Endothelial cell of umbilical vein (primary cell): ENCODE measurements at regions not wholly inside any gene's neighbourhood (a gene's known extent, or its start where the extent isn't known, plus 50 kb on each side); places are given as distances from the start of the nearest gene placed in this dataset.

Source experiments
- BruUV-seq: library from RNA; stranded (reverse); fragments of 400-500 nt; replicated peaks from 2 replicates; lab custom pipeline; 2021; lab: Mats Ljungman, UMichigan
- CTCF ChIA-PET: fragments of 300-600, 350-600 bp; sonication (Branson Sonifier 250); formaldehyde crosslinking; loops from one replicate; lab custom pipeline; 2021; ENCODE audit warnings: antibody characterized with exemption, inconsistent platforms; lab: Charles Lee
- POLR2A ChIA-PET: fragments of 300-600, 350-600 bp; sonication (Branson Sonifier 250); formaldehyde crosslinking; loops from one replicate; lab custom pipeline; 2021; ENCODE audit warnings: antibody characterized with exemption, inconsistent platforms; lab: Charles Lee
- DNase-seq: peaks from one replicate; pipeline ENCODE4 v3.0.0-alpha.2; 2011; ENCODE audit warnings: low read depth, low spot score
- FAIRE-seq: peaks from 2 replicates; lab custom pipeline; 2011; peaks lifted over from hg19 to GRCh38; lab: Jason Lieb, UNC
- H2AFZ ChIP-seq: 2 replicates; pipeline ENCODE4 v1.6.0; 2012; ENCODE audit warnings: low read depth, low read length, control low read depth, inconsistent platforms
- H3K27ac ChIP-seq: 2 replicates; pipeline ENCODE4 v1.5.1; 2011; ENCODE audit warnings: low read depth, mild to moderate bottlenecking, control low read depth, low read length, moderate library complexity; ENCODE audit not compliant: insufficient read depth
- H3K27me3 ChIP-seq, 2 experiments: 2 replicates each; pipeline versions ENCODE4 v1.6.0 to v1.6.1; 2011; ENCODE audit warnings: low read length in 2 of 2, mixed read lengths in 1 of 2; ENCODE audit not compliant: control insufficient read depth in 2 of 2, insufficient read depth in 2 of 2
- H3K36me3 ChIP-seq, 2 experiments: 2 replicates in 1 of 2; 3 replicates in 1 of 2; pipeline ENCODE4 v1.5.1; 2011; ENCODE audit warnings: low read length in 2 of 2, mild to moderate bottlenecking in 1 of 2, moderate library complexity in 1 of 2; ENCODE audit not compliant: control insufficient read depth in 2 of 2, insufficient read depth in 2 of 2; ENCODE audit errors: extremely low read depth in 1 of 2
- H3K4me1 ChIP-seq: 3 replicates; pipeline ENCODE4 v1.5.1; 2011; ENCODE audit warnings: mild to moderate bottlenecking, low read length; ENCODE audit not compliant: control insufficient read depth, insufficient read depth; ENCODE audit errors: extremely low read depth
- H3K4me2 ChIP-seq: 2 replicates; pipeline ENCODE4 v1.6.1; 2011; ENCODE audit warnings: low read length, control low read depth, mixed read lengths; ENCODE audit not compliant: insufficient read depth
- H3K4me3 ChIP-seq, 3 experiments: fragments of 200-600 bp in 1 of 3; sonication (generic), shearing (Covaris generic) in 1 of 3; replicated peaks in 1 of 3; 2 replicates each; pipeline ENCODE4 v1.5.1; 2011 to 2016; ENCODE audit warnings: control low read depth in 3 of 3, low read length in 3 of 3, mild to moderate bottlenecking in 2 of 3, inconsistent platforms in 1 of 3, low read depth in 1 of 3, moderate library complexity in 1 of 3; ENCODE audit not compliant: insufficient read depth in 1 of 3
- H3K79me2 ChIP-seq: 2 replicates; pipeline ENCODE4 v1.6.0; 2012; ENCODE audit warnings: low read length, inconsistent platforms; ENCODE audit not compliant: control insufficient read depth, insufficient read depth
- H3K9ac ChIP-seq: replicated peaks from 2 replicates; pipeline ENCODE3; 2011; ENCODE audit warnings: low read length, control low read depth; ENCODE audit not compliant: insufficient read depth; ENCODE audit errors: extremely low read depth
- H3K9me1 ChIP-seq: replicated peaks from 3 replicates; pipeline ENCODE4 v1.6.0; 2011; ENCODE audit warnings: mild to moderate bottlenecking, low read length; ENCODE audit not compliant: control insufficient read depth, insufficient read depth; ENCODE audit errors: extremely low read depth
- H3K9me3 ChIP-seq: replicated peaks from 2 replicates; pipeline ENCODE4 v1.5.1; 2012; ENCODE audit warnings: low read length, inconsistent platforms; ENCODE audit not compliant: control insufficient read depth, insufficient read depth
- H4K20me1 ChIP-seq: replicated peaks from 2 replicates; pipeline ENCODE3; 2011; ENCODE audit warnings: mild to moderate bottlenecking, low read length; ENCODE audit not compliant: control insufficient read depth, insufficient read depth; ENCODE audit errors: extremely low read depth
- CTCF ChIP-seq, 2 donors: IDR thresholded peaks; 1 replicate in 1 of 2; 2 replicates in 1 of 2; pipeline ENCODE4 v1.5.1; 2011; ENCODE audit warnings: low read length in 2 of 2, mild to moderate bottlenecking in 2 of 2, moderate library complexity in 2 of 2, control low read depth in 1 of 2, inconsistent platforms in 1 of 2, low read depth in 1 of 2; ENCODE audit not compliant: insufficient read depth in 1 of 2; ENCODE audit errors: extremely low read depth in 1 of 2
- EZH2 ChIP-seq: IDR thresholded peaks from 2 replicates; pipeline ENCODE4 v1.6.1; 2012; ENCODE audit warnings: borderline replicate concordance, low read depth, mild to moderate bottlenecking, moderate library complexity, low read length, inconsistent platforms; ENCODE audit not compliant: severe bottlenecking
- FOS ChIP-seq: IDR thresholded peaks from 2 replicates; pipeline ENCODE4 v1.6.1; 2011; ENCODE audit warnings: mild to moderate bottlenecking, low read length, moderate library complexity, borderline replicate concordance; ENCODE audit not compliant: insufficient read depth
- GATA2 ChIP-seq: IDR thresholded peaks from 2 replicates; pipeline ENCODE4 v1.7.0; 2011; ENCODE audit warnings: low read depth, mild to moderate bottlenecking, moderate library complexity, mixed read lengths, low read length; ENCODE audit not compliant: insufficient read length, insufficient read depth
- JUN ChIP-seq: IDR thresholded peaks from 2 replicates; pipeline ENCODE4 v1.6.1; 2011; ENCODE audit warnings: borderline replicate concordance, low read depth; ENCODE audit not compliant: insufficient read length, insufficient read depth
- MAX ChIP-seq: IDR thresholded peaks from 2 replicates; pipeline ENCODE4 v1.6.1; 2011; ENCODE audit not compliant: insufficient read depth, insufficient read length
- MYC ChIP-seq: IDR thresholded peaks from one replicate; pipeline ENCODE4 v1.6.1; 2011; ENCODE audit warnings: mild to moderate bottlenecking, low read depth, low read length
- POLR2A ChIP-seq: IDR thresholded peaks from 2 replicates; pipeline ENCODE4 v1.6.1; 2012; ENCODE audit warnings: low read depth, mild to moderate bottlenecking, control low read depth, low read length
- POLR2AphosphoS5 ChIP-seq: IDR thresholded peaks from 2 replicates; pipeline ENCODE4 v1.6.1; 2012; ENCODE audit warnings: low read depth, mild to moderate bottlenecking, control low read depth, low read length, moderate library complexity; ENCODE audit not compliant: insufficient read depth
- dilution Hi-C: fragments of 300-500 bp; cut with MboI; formaldehyde crosslinking; loops from one replicate; pipeline ENCODE4 v1.15.0; 2019; ENCODE audit warnings: low sequenced_read_pairs; ENCODE audit not compliant: extremely low pct_ligation_motif_present
- intact Hi-C: fragments of 100-400 bp; cut with micrococcal nuclease; formaldehyde crosslinking; loops from one replicate; pipeline ENCODE4 v1.10.0; 2022

GRCh38 chr14:38629412-38629811 is 373.5 kb upstream of the CLEC14A start:
- H3K9me1 ChIP-seq: no peaks in the 10 kb centered on the region
- no peak overlapping the region for H3K4me3 ChIP-seq
- H3K9ac ChIP-seq: no peak overlapping the region
- H4K20me1 ChIP-seq: no peaks in the 10 kb centered on the region
- intact Hi-C loops: no loop called here
- no peak overlapping the region for H2AFZ ChIP-seq
- H3K4me1 ChIP-seq: no peaks in the 10 kb centered on the region
- FAIRE-seq (no peak), DNase-seq (no peak)
- no TSS peak for BruUV-seq
- H3K79me2 ChIP-seq: no peaks in the 10 kb centered on the region
- no peaks in the 10 kb centered on the region for H3K27me3 ChIP-seq
- no peaks in the 10 kb centered on the region for H3K36me3 ChIP-seq
- ChIA-PET POLR2A (no interaction called here), CTCF (no interaction called here)
- H3K9me3 ChIP-seq: no peaks in the 10 kb centered on the region
- H3K4me2 ChIP-seq: no peak overlapping the region
- dilution Hi-C loops: no loop called here
- TF ChIP-seq POLR2AphosphoS5 (no peak), MAX (no peak), MYC (no peak), CTCF (IDR thresholded peaks at IDR 0.05; ENCODE audit: extremely low read depth in 1 of 2, insufficient read depth in 1 of 2, low read depth in 1 of 2, low read length in 2 of 2) (no peak), FOS (no peak), JUN (no peak), POLR2A (no peak), GATA2 (no peak), EZH2 (no peak)
- no peak overlapping the region for H3K27ac ChIP-seq
